IMR-90 (cell line): ENCODE measurements at regions not wholly inside any gene's neighbourhood (a gene's known extent, or its start where the extent isn't known, plus 50 kb on each side); places are given as distances from the start of the nearest gene placed in this dataset.

ENCODE experiments used
- ATAC-seq: fragments of 200-7000 bp; cut with Tn5 transposase; 2 replicates; pipeline ENCODE4 v1.9.1; 2020; ENCODE audit warnings: low read depth, mild to moderate bottlenecking, moderate library complexity
- BruUV-seq: library from RNA; stranded (reverse); fragments of 400-500 nt; replicated peaks from 2 replicates; lab custom pipeline; 2021; lab: Mats Ljungman, UMichigan
- CTCF ChIA-PET: fragments of 300-600 bp; formaldehyde crosslinking; extraction: SDS; loops from one replicate; lab custom pipeline; 2021; ENCODE audit warnings: antibody characterized with exemption; lab: Yijun Ruan, JAX
- POLR2A ChIA-PET: fragments of 300-600 bp; sonication (Branson Sonifier 250); formaldehyde crosslinking; loops from one replicate; lab custom pipeline; 2022; ENCODE audit warnings: antibody characterized with exemption; ENCODE audit not compliant: unreplicated experiment; lab: Charles Lee
- DNase-seq: peaks from one replicate; pipeline ENCODE4 v3.0.0; 2013
- H2AFZ ChIP-seq: replicated peaks from 2 replicates; pipeline ENCODE3; 2013; ENCODE audit warnings: low read length, mild to moderate bottlenecking; ENCODE audit not compliant: poor library complexity
- H2AK5ac ChIP-seq: 2 replicates; pipeline ENCODE4 v1.6.1; 2013; ENCODE audit warnings: low read depth, low read length, inconsistent platforms
- H2AK9ac ChIP-seq: replicated peaks from 2 replicates; pipeline ENCODE3; 2013; ENCODE audit warnings: mild to moderate bottlenecking, low read depth, low read length, moderate library complexity; ENCODE audit not compliant: poor library complexity
- H2BK120ac ChIP-seq: 2 replicates; pipeline ENCODE4 v1.6.1; 2013; ENCODE audit warnings: low read depth, low read length, inconsistent platforms
- H2BK15ac ChIP-seq: 3 replicates; pipeline ENCODE4 v1.6.1; 2013; ENCODE audit warnings: low read depth, low read length, inconsistent platforms
- H2BK20ac ChIP-seq: 2 replicates; pipeline ENCODE4 v1.6.1; 2013; ENCODE audit warnings: low read depth, mild to moderate bottlenecking, inconsistent platforms, low read length, moderate library complexity
- H2BK5ac ChIP-seq: 2 replicates; pipeline ENCODE4 v1.6.1; 2013; ENCODE audit warnings: mild to moderate bottlenecking, low read depth, low read length, inconsistent platforms; ENCODE audit not compliant: poor library complexity, severe bottlenecking
- H3K14ac ChIP-seq: replicated peaks from 2 replicates; pipeline ENCODE4 v1.6.1; 2013; ENCODE audit warnings: low read depth, low read length, inconsistent platforms
- H3K18ac ChIP-seq: 2 replicates; pipeline ENCODE4 v1.6.1; 2013; ENCODE audit warnings: low read depth, low read length, control low read depth
- H3K23ac ChIP-seq: 2 replicates; pipeline ENCODE4 v1.6.1; 2013; ENCODE audit warnings: low read depth, low read length, inconsistent platforms
- H3K27ac ChIP-seq: 2 replicates; pipeline ENCODE4 v1.5.1; 2013; ENCODE audit warnings: mild to moderate bottlenecking, control low read depth, low read length; ENCODE audit not compliant: insufficient read depth
- H3K27me3 ChIP-seq: 2 replicates; pipeline ENCODE4 v1.6.1; 2013; ENCODE audit warnings: low read length; ENCODE audit not compliant: control insufficient read depth, insufficient read depth
- H3K36me3 ChIP-seq: 2 replicates; pipeline ENCODE4 v1.6.1; 2013; ENCODE audit warnings: low read length, mixed read lengths; ENCODE audit not compliant: control insufficient read depth, insufficient read depth
- H3K4ac ChIP-seq: 2 replicates; pipeline ENCODE4 v1.6.1; 2013; ENCODE audit warnings: low read depth, low read length, inconsistent platforms
- H3K4me1 ChIP-seq: 2 replicates; pipeline ENCODE4 v1.6.1; 2013; ENCODE audit warnings: low read length, mixed read lengths; ENCODE audit not compliant: control insufficient read depth, insufficient read depth
- H3K4me2 ChIP-seq: 2 replicates; pipeline ENCODE4 v1.6.1; 2013; ENCODE audit warnings: low read depth, mild to moderate bottlenecking, control low read depth, low read length, moderate library complexity
- H3K4me3 ChIP-seq: 2 replicates; pipeline ENCODE4 v1.5.1; 2013; ENCODE audit warnings: low read depth, mild to moderate bottlenecking, control low read depth, low read length, moderate library complexity; ENCODE audit not compliant: insufficient read depth
- H3K56ac ChIP-seq: 2 replicates; pipeline ENCODE4 v1.6.1; 2013; ENCODE audit warnings: low read length, inconsistent platforms; ENCODE audit not compliant: insufficient read depth; ENCODE audit errors: extremely low read depth
- H3K79me1 ChIP-seq, 2 experiments: 2 replicates each; pipeline ENCODE4 v1.6.1; 2013; ENCODE audit warnings: low read length in 2 of 2, inconsistent platforms in 1 of 2, low read depth in 1 of 2
- H3K9ac ChIP-seq: 2 replicates; pipeline ENCODE4 v1.6.1; 2013; ENCODE audit warnings: low read depth, low read length, control low read depth
- H3K9me1 ChIP-seq: 2 replicates; pipeline ENCODE4 v1.6.1; 2013; ENCODE audit warnings: low read length, inconsistent platforms; ENCODE audit not compliant: insufficient read depth
- H3K9me3 ChIP-seq: 2 replicates; pipeline ENCODE4 v1.6.1; 2013; ENCODE audit warnings: low read length; ENCODE audit not compliant: control insufficient read depth, insufficient read depth
- H4K20me1 ChIP-seq: 2 replicates; pipeline ENCODE4 v1.6.1; 2013; ENCODE audit warnings: low read length, inconsistent platforms; ENCODE audit not compliant: insufficient read depth
- H4K5ac ChIP-seq: 2 replicates; pipeline ENCODE4 v1.6.1; 2013; ENCODE audit warnings: mild to moderate bottlenecking, low read depth, low read length, control low read depth
- H4K8ac ChIP-seq, 2 experiments: 2 replicates each; pipeline ENCODE4 v1.6.1; 2013; ENCODE audit warnings: low read depth in 2 of 2, low read length in 2 of 2, control low read depth in 1 of 2, inconsistent platforms in 1 of 2
- H4K91ac ChIP-seq: 2 replicates; pipeline ENCODE4 v1.6.1; 2013; ENCODE audit warnings: low read depth, low read length, inconsistent platforms; ENCODE audit not compliant: insufficient read depth
- BHLHE40 ChIP-seq: fragments of 150-350 bp; IDR thresholded peaks from 2 replicates; pipeline ENCODE4 v1.6.1; 2016; ENCODE audit warnings: mild to moderate bottlenecking, low read depth, low read length
- CHD1 ChIP-seq: IDR thresholded peaks from 2 replicates; pipeline ENCODE4 v1.6.1; 2012; ENCODE audit warnings: low read depth, low read length, improper control_type of control experiment
- FOS ChIP-seq: fragments of 150-350 bp; IDR thresholded peaks from 2 replicates; pipeline ENCODE4 v1.6.1; 2016; ENCODE audit warnings: low read depth, low read length
- MAZ ChIP-seq: IDR thresholded peaks from 2 replicates; pipeline ENCODE4 v1.6.1; 2012; ENCODE audit warnings: low read depth, mild to moderate bottlenecking, low read length, improper control_type of control experiment, moderate library complexity, borderline replicate concordance
- MXI1 ChIP-seq: IDR thresholded peaks from 2 replicates; pipeline ENCODE4 v1.6.1; 2012; ENCODE audit warnings: low read depth, mild to moderate bottlenecking, low read length, moderate library complexity, borderline replicate concordance
- NFE2L2 ChIP-seq: fragments of 150-350 bp; IDR thresholded peaks from 2 replicates; pipeline ENCODE4 v1.6.1; 2016; ENCODE audit warnings: low read depth, mild to moderate bottlenecking, low read length
- POLR2A ChIP-seq: IDR thresholded peaks from 2 replicates; pipeline ENCODE4 v1.6.1; 2012; ENCODE audit warnings: mild to moderate bottlenecking, low read depth, low read length
- RAD21 ChIP-seq: IDR thresholded peaks from 2 replicates; pipeline ENCODE4 v1.6.1; 2012; ENCODE audit warnings: low read length, improper control_type of control experiment
- RCOR1 ChIP-seq: IDR thresholded peaks from 2 replicates; pipeline ENCODE4 v1.6.1; 2012; ENCODE audit warnings: mild to moderate bottlenecking, low read length, improper control_type of control experiment; ENCODE audit not compliant: insufficient replicate concordance
- RFX5 ChIP-seq: IDR thresholded peaks from 2 replicates; pipeline ENCODE4 v1.8.0; 2012; ENCODE audit warnings: low read depth, mild to moderate bottlenecking, low read length, moderate library complexity
- SMC3 ChIP-seq: fragments of 150-350 bp; IDR thresholded peaks from 2 replicates; pipeline ENCODE4 v1.6.1; 2016; ENCODE audit warnings: low read depth, mild to moderate bottlenecking, antibody characterized with exemption, low read length, moderate library complexity
- WGBS, 2 experiments: methylation state at CpG; one replicate each; pipeline versions ENCODE4 v1.1.5 to v1.1.7; 2013; ENCODE audit warnings: missing lambda C conversion rate in 2 of 2; ENCODE audit not compliant: insufficient read length in 1 of 2; ENCODE audit errors: extremely low coverage in 2 of 2; 5-methylcytosine and 5-hydroxymethylcytosine counted together
- dilution Hi-C: fragments of 300-500 bp; cut with HindIII; formaldehyde crosslinking; loops from one replicate; pipeline ENCODE4 v1.14.3; 2018; ENCODE audit warnings: low sequenced_read_pairs; ENCODE audit not compliant: unreplicated experiment
- in situ Hi-C: fragments of 300-500 bp; cut with MboI; formaldehyde crosslinking; loops from 3 replicates; pipeline ENCODE4 v1.14.3; 2019; ENCODE audit warnings: low sequenced_read_pairs, inconsistent platforms, mixed read lengths
- intact Hi-C: fragments of 100-400 bp; cut with micrococcal nuclease; formaldehyde crosslinking; loops from 2 replicates; pipeline ENCODE4 v1.10.0; 2022
- TF ChIP-seq, protein P1 (sequence below): conservative IDR thresholded peaks from 2 replicates; pipeline ENCODE4 v1.5.1; 2012; ENCODE audit warnings: mild to moderate bottlenecking, low read depth, low read length, improper control_type of control experiment
- TF ChIP-seq, protein P2 (sequence below): fragments of 150-350 bp; IDR thresholded peaks from 2 replicates; pipeline ENCODE4 v1.6.1; 2016; ENCODE audit warnings: low read depth, mild to moderate bottlenecking, low read length, moderate library complexity, borderline replicate concordance
- TF ChIP-seq, protein P3 (sequence below): fragments of 150-350 bp; IDR thresholded peaks from 2 replicates; pipeline ENCODE4 v1.6.1; 2017; ENCODE audit warnings: mild to moderate bottlenecking, antibody characterized with exemption, low read length, low read depth

DNA sequence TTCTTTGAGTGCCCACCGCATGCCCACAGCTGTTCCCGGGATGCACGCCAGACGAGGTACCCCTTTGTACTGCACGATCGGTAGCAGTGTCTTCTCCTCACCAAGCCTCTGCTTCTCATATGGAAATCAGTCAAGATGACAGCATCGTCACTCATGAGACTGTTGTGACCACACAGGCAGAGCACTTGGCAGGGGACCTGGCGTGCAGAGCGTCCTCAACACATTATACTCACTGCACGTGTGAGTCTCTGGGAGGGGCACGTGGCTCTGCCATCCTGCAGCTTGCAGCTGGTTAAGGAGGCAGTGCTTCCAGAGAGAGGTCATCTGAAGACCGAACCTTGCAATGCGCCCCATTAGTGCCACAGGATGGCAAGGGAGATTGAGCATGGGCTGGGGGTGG, 266.8 kb downstream of the NPHP4 start:
- no peak overlapping the region for H3K27ac ChIP-seq
- H3K56ac ChIP-seq: no peak overlapping the region
- no peak overlapping the region for H3K23ac ChIP-seq
- no peak overlapping the region for H3K18ac ChIP-seq
- no peak overlapping the region for H3K4me2 ChIP-seq
- H3K27me3 ChIP-seq: no peaks in the 10 kb centered on the region
- H3K9me3 ChIP-seq: peaks cover 38% of the 10 kb centered on the region
- H3K79me1 ChIP-seq: no peaks in the 10 kb centered on the region
- H3K36me3 ChIP-seq: no peaks in the 10 kb centered on the region
- H4K5ac ChIP-seq: no peak overlapping the region
- no TSS peak for BruUV-seq
- ATAC-seq (no peak), DNase-seq (no peak)
- H4K20me1 ChIP-seq: no peaks in the 10 kb centered on the region
- H4K8ac ChIP-seq: no peak overlapping the region
- intact Hi-C loops: no loop called here
- H2BK20ac ChIP-seq: no peak overlapping the region
- no peaks in the 10 kb centered on the region for H3K9me1 ChIP-seq
- 59% methylated on average over 10 of the region's 13 CpGs; no CpG with 5 or more reads in 1 of the 2 experiments for WGBS, 2 experiments
- no peaks in the 10 kb centered on the region for H3K4me1 ChIP-seq
- H2AFZ ChIP-seq: no peak overlapping the region
- no peak overlapping the region for H2AK9ac ChIP-seq
- no peak overlapping the region for H2BK5ac ChIP-seq
- H3K9ac ChIP-seq: no peak overlapping the region
- ChIA-PET CTCF (no interaction called here), POLR2A (no interaction called here)
- in situ Hi-C loops: no loop called here
- dilution Hi-C loops: no loop called here
- no peak overlapping the region for H3K4me3 ChIP-seq
- TF ChIP-seq FOS (no peak), NFE2L2 (no peak), CHD1 (no peak), SMC3 (no peak), POLR2A (no peak), MXI1 (no peak), RAD21 (no peak), RFX5 (no peak), MAZ (no peak), RCOR1 (no peak), BHLHE40 (no peak)
- TF ChIP-seq, protein P1, sequence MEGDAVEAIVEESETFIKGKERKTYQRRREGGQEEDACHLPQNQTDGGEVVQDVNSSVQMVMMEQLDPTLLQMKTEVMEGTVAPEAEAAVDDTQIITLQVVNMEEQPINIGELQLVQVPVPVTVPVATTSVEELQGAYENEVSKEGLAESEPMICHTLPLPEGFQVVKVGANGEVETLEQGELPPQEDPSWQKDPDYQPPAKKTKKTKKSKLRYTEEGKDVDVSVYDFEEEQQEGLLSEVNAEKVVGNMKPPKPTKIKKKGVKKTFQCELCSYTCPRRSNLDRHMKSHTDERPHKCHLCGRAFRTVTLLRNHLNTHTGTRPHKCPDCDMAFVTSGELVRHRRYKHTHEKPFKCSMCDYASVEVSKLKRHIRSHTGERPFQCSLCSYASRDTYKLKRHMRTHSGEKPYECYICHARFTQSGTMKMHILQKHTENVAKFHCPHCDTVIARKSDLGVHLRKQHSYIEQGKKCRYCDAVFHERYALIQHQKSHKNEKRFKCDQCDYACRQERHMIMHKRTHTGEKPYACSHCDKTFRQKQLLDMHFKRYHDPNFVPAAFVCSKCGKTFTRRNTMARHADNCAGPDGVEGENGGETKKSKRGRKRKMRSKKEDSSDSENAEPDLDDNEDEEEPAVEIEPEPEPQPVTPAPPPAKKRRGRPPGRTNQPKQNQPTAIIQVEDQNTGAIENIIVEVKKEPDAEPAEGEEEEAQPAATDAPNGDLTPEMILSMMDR: no peak
- TF ChIP-seq, protein P2, sequence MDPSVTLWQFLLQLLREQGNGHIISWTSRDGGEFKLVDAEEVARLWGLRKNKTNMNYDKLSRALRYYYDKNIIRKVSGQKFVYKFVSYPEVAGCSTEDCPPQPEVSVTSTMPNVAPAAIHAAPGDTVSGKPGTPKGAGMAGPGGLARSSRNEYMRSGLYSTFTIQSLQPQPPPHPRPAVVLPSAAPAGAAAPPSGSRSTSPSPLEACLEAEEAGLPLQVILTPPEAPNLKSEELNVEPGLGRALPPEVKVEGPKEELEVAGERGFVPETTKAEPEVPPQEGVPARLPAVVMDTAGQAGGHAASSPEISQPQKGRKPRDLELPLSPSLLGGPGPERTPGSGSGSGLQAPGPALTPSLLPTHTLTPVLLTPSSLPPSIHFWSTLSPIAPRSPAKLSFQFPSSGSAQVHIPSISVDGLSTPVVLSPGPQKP: no peak
- TF ChIP-seq, protein P3, sequence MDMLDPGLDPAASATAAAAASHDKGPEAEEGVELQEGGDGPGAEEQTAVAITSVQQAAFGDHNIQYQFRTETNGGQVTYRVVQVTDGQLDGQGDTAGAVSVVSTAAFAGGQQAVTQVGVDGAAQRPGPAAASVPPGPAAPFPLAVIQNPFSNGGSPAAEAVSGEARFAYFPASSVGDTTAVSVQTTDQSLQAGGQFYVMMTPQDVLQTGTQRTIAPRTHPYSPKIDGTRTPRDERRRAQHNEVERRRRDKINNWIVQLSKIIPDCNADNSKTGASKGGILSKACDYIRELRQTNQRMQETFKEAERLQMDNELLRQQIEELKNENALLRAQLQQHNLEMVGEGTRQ: no peak
- H2BK15ac ChIP-seq: no peak overlapping the region
- H3K14ac ChIP-seq: no peak overlapping the region
- H4K91ac ChIP-seq: no peak overlapping the region
- no peak overlapping the region for H2BK120ac ChIP-seq
- no peak overlapping the region for H2AK5ac ChIP-seq
- H3K4ac ChIP-seq: no peak overlapping the region
